Natural killer cell (primary cell): ENCODE measurements at regions not wholly inside any gene's neighbourhood (a gene's known extent, or its start where the extent isn't known, plus 50 kb on each side); places are given as distances from the start of the nearest gene placed in this dataset.

ENCODE experiments used
- ATAC-seq, 3 donors: fragments of 150-1000 bp in 2 of 3; fragments of 200-7000 bp in 1 of 3; cut with Tn5 transposase; 1 replicate in 1 of 3; 2 replicates in 2 of 3; pipeline ENCODE4 v1.10.0; 2021; ENCODE audit warnings: mild to moderate bottlenecking in 2 of 3, moderate library complexity in 2 of 3
- DNase-seq, 2 donors: peaks; one replicate each; pipeline versions ENCODE4 v3.0.0 to v3.0.0-alpha.2; 2013 to 2021; ENCODE audit warnings: mixed read lengths in 1 of 2
- H3K27ac ChIP-seq: one replicate; pipeline ENCODE4 v1.5.1; 2013; ENCODE audit warnings: mild to moderate bottlenecking, low read length
- H3K27me3 ChIP-seq: one replicate; pipeline ENCODE4 v1.6.1; 2013; ENCODE audit warnings: low read length; ENCODE audit not compliant: control insufficient read depth, insufficient read depth
- H3K36me3 ChIP-seq: one replicate; pipeline ENCODE4 v1.6.1; 2013; ENCODE audit warnings: low read length; ENCODE audit not compliant: control insufficient read depth, insufficient read depth
- H3K4me1 ChIP-seq: one replicate; pipeline ENCODE4 v1.6.1; 2013; ENCODE audit warnings: low read length; ENCODE audit not compliant: control insufficient read depth, insufficient read depth
- H3K4me3 ChIP-seq: one replicate; pipeline ENCODE4 v1.5.1; 2013; ENCODE audit warnings: low read length
- H3K9me3 ChIP-seq: one replicate; pipeline ENCODE4 v1.6.1; 2013; ENCODE audit warnings: low read length; ENCODE audit not compliant: control insufficient read depth, insufficient read depth
- H3K27ac Mint-ChIP-seq, 2 donors: one replicate each; pipeline ENCODE4 v1.8.0; 2022; ENCODE audit warnings: mild to moderate bottlenecking in 2 of 2, mixed read lengths in 2 of 2, moderate library complexity in 1 of 2
- H3K27me3 Mint-ChIP-seq, 2 donors: one replicate each; pipeline ENCODE4 v1.8.0; 2022; ENCODE audit warnings: low read depth in 2 of 2, mixed read lengths in 2 of 2
- H3K36me3 Mint-ChIP-seq: one replicate; pipeline ENCODE4 v1.8.0; 2022; ENCODE audit warnings: mixed read lengths
- H3K4me1 Mint-ChIP-seq, 2 donors: one replicate each; pipeline ENCODE4 v1.8.0; 2022; ENCODE audit warnings: mixed read lengths in 2 of 2
- H3K4me3 Mint-ChIP-seq: one replicate; pipeline ENCODE4 v1.8.0; 2022; ENCODE audit warnings: mild to moderate bottlenecking, moderate library complexity, mixed read lengths
- H3K9me3 Mint-ChIP-seq, 2 donors: one replicate each; pipeline ENCODE4 v1.8.0; 2022; ENCODE audit warnings: mixed read lengths in 2 of 2
- WGBS: methylation state at CpG from one replicate; pipeline ENCODE4 v1.1.7; 2013; ENCODE audit warnings: missing lambda C conversion rate; ENCODE audit not compliant: insufficient coverage; 5-methylcytosine and 5-hydroxymethylcytosine counted together
- intact Hi-C: fragments of 100-400 bp; cut with micrococcal nuclease; formaldehyde crosslinking; loops from one replicate; pipeline ENCODE4 v1.14.2; 2022
- TF ChIP-seq, protein P1 (sequence below): fragments of 200-600 bp; IDR thresholded peaks from one replicate; pipeline ENCODE4 v1.8.0; 2022; ENCODE audit warnings: antibody characterized with exemption

DNA sequence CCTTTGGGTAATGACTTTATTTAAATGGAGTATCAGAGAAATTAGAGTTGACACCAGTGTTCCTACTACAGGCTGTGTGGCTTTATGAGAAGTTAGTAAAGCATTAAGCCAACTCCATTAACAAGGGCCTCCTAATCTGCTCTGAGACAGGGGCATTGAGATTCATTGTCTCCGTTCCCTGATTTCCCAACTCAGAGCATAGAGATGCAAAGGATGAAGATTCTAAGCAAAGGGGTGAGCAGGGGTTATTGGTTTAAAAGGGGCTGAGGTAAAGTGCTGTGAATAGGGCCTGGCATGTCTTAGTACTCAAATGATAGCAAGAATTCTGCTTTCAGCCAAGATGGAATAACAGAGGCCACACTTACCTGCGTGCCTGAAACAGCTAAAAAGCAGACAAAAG is 428.4 kb downstream of the PTPRU start:
- Mint-ChIP-seq H3K36me3 (peaks cover 9% of the 10 kb centered on the region), H3K27me3 (peaks cover 23 to 59% of the 10 kb centered on the region in 2 donors), H3K4me1 (no peaks in the 10 kb centered on the region), H3K9me3 (peaks cover 4% of the 10 kb centered on the region in 2 donors), H3K4me3 (no peak overlapping the region), H3K27ac (no peak overlapping the region)
- intact Hi-C loops, result no loop called here
- H3K36me3 ChIP-seq, result no peaks in the 10 kb centered on the region
- no peaks in the 10 kb centered on the region for H3K4me1 ChIP-seq
- ATAC-seq (no peak), DNase-seq (no peak)
- H3K4me3 ChIP-seq, result no peak overlapping the region
- peaks cover 10% of the 10 kb centered on the region for H3K27me3 ChIP-seq
- H3K27ac ChIP-seq, result no peak overlapping the region
- TF ChIP-seq, protein P1, sequence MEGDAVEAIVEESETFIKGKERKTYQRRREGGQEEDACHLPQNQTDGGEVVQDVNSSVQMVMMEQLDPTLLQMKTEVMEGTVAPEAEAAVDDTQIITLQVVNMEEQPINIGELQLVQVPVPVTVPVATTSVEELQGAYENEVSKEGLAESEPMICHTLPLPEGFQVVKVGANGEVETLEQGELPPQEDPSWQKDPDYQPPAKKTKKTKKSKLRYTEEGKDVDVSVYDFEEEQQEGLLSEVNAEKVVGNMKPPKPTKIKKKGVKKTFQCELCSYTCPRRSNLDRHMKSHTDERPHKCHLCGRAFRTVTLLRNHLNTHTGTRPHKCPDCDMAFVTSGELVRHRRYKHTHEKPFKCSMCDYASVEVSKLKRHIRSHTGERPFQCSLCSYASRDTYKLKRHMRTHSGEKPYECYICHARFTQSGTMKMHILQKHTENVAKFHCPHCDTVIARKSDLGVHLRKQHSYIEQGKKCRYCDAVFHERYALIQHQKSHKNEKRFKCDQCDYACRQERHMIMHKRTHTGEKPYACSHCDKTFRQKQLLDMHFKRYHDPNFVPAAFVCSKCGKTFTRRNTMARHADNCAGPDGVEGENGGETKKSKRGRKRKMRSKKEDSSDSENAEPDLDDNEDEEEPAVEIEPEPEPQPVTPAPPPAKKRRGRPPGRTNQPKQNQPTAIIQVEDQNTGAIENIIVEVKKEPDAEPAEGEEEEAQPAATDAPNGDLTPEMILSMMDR, result no peak
- 78% methylated on average over 2 of the region's 2 CpGs for WGBS
- H3K9me3 ChIP-seq, result no peaks in the 10 kb centered on the region

DNA sequence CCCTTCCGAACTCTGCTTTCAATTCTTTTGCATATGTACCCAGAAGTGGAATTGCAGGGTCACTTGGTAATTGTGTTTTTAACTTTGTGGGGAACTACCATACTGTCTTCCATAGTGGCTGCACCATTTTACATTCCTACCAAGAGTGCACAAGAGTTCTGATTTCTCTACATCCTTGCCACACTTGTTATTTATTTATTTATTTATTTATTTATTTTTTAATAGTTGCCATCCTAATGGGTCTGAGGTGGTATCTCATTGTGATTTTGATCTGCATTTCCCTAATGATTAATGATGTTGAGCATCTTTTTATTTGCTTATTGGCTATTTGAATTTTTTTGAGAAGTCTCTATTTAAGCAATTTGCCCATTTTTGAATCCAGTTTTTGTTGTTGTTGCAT is 422.4 kb downstream of the PTPRU start:
- Histone ChIP-seq H3K27ac (no peak overlapping the region), H3K27me3 (peaks cover 6% of the 10 kb centered on the region), H3K4me3 (no peak overlapping the region), H3K9me3 (no peaks in the 10 kb centered on the region), H3K36me3 (no peaks in the 10 kb centered on the region), H3K4me1 (no peaks in the 10 kb centered on the region)
- peaks cover 9% of the 10 kb centered on the region for H3K36me3 Mint-ChIP-seq
- WGBS, result no CpG with 5 or more reads among the region's 1 CpG
- TF ChIP-seq, protein P1, result no peak
- H3K27ac Mint-ChIP-seq, result no peak overlapping the region
- peaks cover 4% of the 10 kb centered on the region in 2 donors for H3K9me3 Mint-ChIP-seq
- H3K4me1 Mint-ChIP-seq, result no peaks in the 10 kb centered on the region
- peaks cover 24 to 50% of the 10 kb centered on the region in 2 donors for H3K27me3 Mint-ChIP-seq
- no peak for ATAC-seq
- H3K4me3 Mint-ChIP-seq, result no peak overlapping the region
- no peak for DNase-seq
- intact Hi-C loops, result no loop called here

DNA sequence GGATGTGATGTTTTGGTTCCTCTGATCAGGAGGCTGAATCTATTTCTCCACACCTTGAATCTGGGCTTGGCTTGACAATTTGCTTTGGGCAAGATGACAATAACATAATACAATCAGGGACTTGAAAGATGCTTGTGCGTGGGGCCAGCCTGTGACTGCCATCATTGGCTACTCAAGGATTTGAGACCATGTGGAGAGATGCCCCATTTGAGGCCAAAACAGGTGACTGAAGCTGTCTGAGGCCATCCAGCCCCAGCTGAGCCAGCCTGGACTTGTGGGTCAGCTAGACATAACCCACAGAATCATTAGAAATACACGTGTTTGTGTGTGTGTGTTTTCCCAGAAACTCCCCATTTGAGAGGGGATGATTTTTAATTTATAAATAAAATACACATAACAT is 421.5 kb downstream of the PTPRU start:
- Mint-ChIP-seq H3K4me1 (no peaks in the 10 kb centered on the region), H3K4me3 (no peak overlapping the region), H3K27me3 (peaks cover 24 to 44% of the 10 kb centered on the region in 2 donors), H3K9me3 (peaks cover 4% of the 10 kb centered on the region in 2 donors), H3K36me3 (peaks cover 9% of the 10 kb centered on the region), H3K27ac (no peak overlapping the region)
- Histone ChIP-seq H3K4me3 (no peak overlapping the region), H3K27me3 (peaks cover 6% of the 10 kb centered on the region), H3K4me1 (no peaks in the 10 kb centered on the region), H3K9me3 (no peaks in the 10 kb centered on the region), H3K27ac (no peak overlapping the region), H3K36me3 (no peaks in the 10 kb centered on the region)
- ATAC-seq, result no peak
- no peak for DNase-seq
- TF ChIP-seq, protein P1, result no peak
- 96% methylated on average over 1 of the region's 2 CpGs for WGBS
- intact Hi-C loops, result no loop called here
